DOHH2 (cell line): ENCODE measurements at regions not wholly inside any gene's neighbourhood (a gene's known extent, or its start where the extent isn't known, plus 50 kb on each side); places are given as distances from the start of the nearest gene placed in this dataset.
"Not testable (repeated sequence)": the region's sequence is repeated elsewhere in the genome, so short reads cannot be mapped to it uniquely, and the experiment has no call there.

Experiments used
- H3F3A ChIP-seq: fragments of 200-600 bp; sonication (generic), shearing (Covaris generic); 2 replicates; pipeline ENCODE4 v1.6.0; 2016; ENCODE audit warnings: antibody characterized with exemption, mild to moderate bottlenecking; ENCODE audit not compliant: control insufficient read depth, insufficient read depth
- H3K27ac ChIP-seq: fragments of 200-600 bp; sonication (generic); 2 replicates; pipeline ENCODE4 v1.5.1; 2014; ENCODE audit warnings: low read depth, mild to moderate bottlenecking, low read length, moderate library complexity
- H3K27me3 ChIP-seq: fragments of 200-600 bp; sonication (generic); 2 replicates; pipeline ENCODE4 v1.6.1; 2014; ENCODE audit warnings: mild to moderate bottlenecking, low read length, mixed read lengths; ENCODE audit not compliant: control insufficient read depth
- H3K36me3 ChIP-seq: fragments of 200-600 bp; sonication (generic); 2 replicates; pipeline ENCODE4 v1.6.1; 2014; ENCODE audit warnings: mild to moderate bottlenecking, low read length, moderate library complexity, mixed read lengths; ENCODE audit not compliant: control insufficient read depth
- H3K4me1 ChIP-seq: fragments of 200-600 bp; sonication (generic); 2 replicates; pipeline ENCODE4 v1.6.1; 2014; ENCODE audit warnings: mild to moderate bottlenecking, low read length, mixed read lengths; ENCODE audit not compliant: control insufficient read depth
- H3K4me2 ChIP-seq: fragments of 200-600 bp; sonication (generic); 2 replicates; pipeline ENCODE4 v1.6.0; 2014; ENCODE audit warnings: mild to moderate bottlenecking, low read length, moderate library complexity
- H3K4me3 ChIP-seq: fragments of 200-600 bp; sonication (generic); 2 replicates; pipeline ENCODE4 v1.5.1; 2014; ENCODE audit warnings: mild to moderate bottlenecking, low read length, mixed read lengths
- H3K79me2 ChIP-seq: fragments of 200-600 bp; sonication (generic); 2 replicates; pipeline ENCODE4 v1.6.1; 2014; ENCODE audit warnings: mild to moderate bottlenecking, low read length, mixed read lengths; ENCODE audit not compliant: control insufficient read depth
- H3K9me2 ChIP-seq: fragments of 200-600 bp; sonication (generic); replicated peaks from 2 replicates; pipeline ENCODE4 v1.6.1; 2014; ENCODE audit warnings: mild to moderate bottlenecking, low read length, mixed read lengths; ENCODE audit not compliant: control insufficient read depth
- H3K9me3 ChIP-seq: fragments of 200-600 bp; sonication (generic); 2 replicates; pipeline ENCODE4 v1.6.1; 2014; ENCODE audit warnings: antibody characterized with exemption, low read length, mixed read lengths; ENCODE audit not compliant: control insufficient read depth, insufficient read depth
- H4K20me1 ChIP-seq: fragments of 200-600 bp; sonication (generic); 2 replicates; pipeline ENCODE4 v1.6.0; 2014; ENCODE audit warnings: low read depth, mild to moderate bottlenecking, antibody characterized with exemption, low read length, moderate library complexity; ENCODE audit not compliant: control insufficient read depth, insufficient read depth
- EZH2phosphoT487 ChIP-seq: fragments of 200-600 bp; sonication (generic); IDR thresholded peaks from 2 replicates; pipeline ENCODE4 v1.6.1; 2017; ENCODE audit warnings: borderline replicate concordance, mild to moderate bottlenecking, antibody characterized with exemption, low read length, moderate library complexity, mixed read lengths
- TF ChIP-seq, protein P1 (sequence below): fragments of 200-600 bp; sonication (generic); IDR thresholded peaks from one replicate; pipeline ENCODE4 v1.5.1; 2014; ENCODE audit warnings: antibody characterized with exemption, mild to moderate bottlenecking, low read depth, low read length; ENCODE audit not compliant: poor library complexity, severe bottlenecking

- Histone ChIP-seq H3F3A (no peaks in the 10 kb centered on the region), H4K20me1 (no peaks in the 10 kb centered on the region), H3K4me1 (no peaks in the 10 kb centered on the region), H3K79me2 (no peaks in the 10 kb centered on the region), H3K36me3 (no peaks in the 10 kb centered on the region), H3K4me3 (no peak overlapping the region), H3K9me3 (peaks cover 31% of the 10 kb centered on the region), H3K4me2 (no peak overlapping the region), H3K27ac (no peak overlapping the region), H3K27me3 (no peaks in the 10 kb centered on the region), H3K9me2 (no peaks in the 10 kb centered on the region)
- TF ChIP-seq EZH2phosphoT487: no peak
- TF ChIP-seq, protein P1, sequence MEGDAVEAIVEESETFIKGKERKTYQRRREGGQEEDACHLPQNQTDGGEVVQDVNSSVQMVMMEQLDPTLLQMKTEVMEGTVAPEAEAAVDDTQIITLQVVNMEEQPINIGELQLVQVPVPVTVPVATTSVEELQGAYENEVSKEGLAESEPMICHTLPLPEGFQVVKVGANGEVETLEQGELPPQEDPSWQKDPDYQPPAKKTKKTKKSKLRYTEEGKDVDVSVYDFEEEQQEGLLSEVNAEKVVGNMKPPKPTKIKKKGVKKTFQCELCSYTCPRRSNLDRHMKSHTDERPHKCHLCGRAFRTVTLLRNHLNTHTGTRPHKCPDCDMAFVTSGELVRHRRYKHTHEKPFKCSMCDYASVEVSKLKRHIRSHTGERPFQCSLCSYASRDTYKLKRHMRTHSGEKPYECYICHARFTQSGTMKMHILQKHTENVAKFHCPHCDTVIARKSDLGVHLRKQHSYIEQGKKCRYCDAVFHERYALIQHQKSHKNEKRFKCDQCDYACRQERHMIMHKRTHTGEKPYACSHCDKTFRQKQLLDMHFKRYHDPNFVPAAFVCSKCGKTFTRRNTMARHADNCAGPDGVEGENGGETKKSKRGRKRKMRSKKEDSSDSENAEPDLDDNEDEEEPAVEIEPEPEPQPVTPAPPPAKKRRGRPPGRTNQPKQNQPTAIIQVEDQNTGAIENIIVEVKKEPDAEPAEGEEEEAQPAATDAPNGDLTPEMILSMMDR: no peak
These were observed 1847.3 kb upstream of the DEFB115 start for GRCh38 chr20:29409833-29410805.

DNA sequence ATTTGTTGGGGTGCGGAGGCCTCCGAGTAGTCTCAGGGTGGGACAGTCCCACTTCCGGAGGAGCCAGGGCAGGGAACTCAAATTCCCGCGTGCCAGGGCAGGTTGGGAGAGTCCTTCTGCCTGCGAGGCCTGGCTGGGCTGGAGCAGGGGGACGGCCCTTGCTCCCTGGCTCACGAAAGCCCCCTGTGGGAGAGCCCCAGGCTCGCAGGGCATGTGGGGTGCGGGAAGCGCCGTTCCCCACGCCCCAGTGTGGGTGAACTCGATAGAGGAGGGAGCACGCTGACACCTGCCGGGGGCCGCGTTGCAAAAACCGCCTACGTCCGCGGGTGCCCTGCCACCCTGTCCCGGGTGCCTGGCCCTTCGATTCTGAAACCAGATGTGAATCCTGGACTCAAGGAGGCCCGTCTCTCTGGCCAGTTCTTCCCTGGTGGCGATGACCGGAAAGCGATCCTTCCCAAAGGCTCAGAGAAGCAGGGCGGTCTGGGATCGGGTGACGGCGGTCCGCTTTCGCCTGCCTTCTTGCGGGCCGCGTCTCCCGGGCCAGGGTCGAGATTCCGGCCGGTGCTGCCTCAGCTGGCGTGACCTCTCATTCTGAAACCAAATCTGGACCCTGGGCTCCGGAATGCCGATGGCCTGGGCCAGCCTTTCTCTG is 1846.5 kb upstream of the DEFB115 start:
- no peaks in the 10 kb centered on the region for H3K9me2 ChIP-seq
- H3K4me3 ChIP-seq: no peak overlapping the region
- no peaks in the 10 kb centered on the region for H3K79me2 ChIP-seq
- no peaks in the 10 kb centered on the region for H3K36me3 ChIP-seq
- no peaks in the 10 kb centered on the region for H3K4me1 ChIP-seq
- peaks cover 28% of the 10 kb centered on the region for H3K9me3 ChIP-seq
- TF ChIP-seq, protein P1: no peak
- no peak for TF ChIP-seq EZH2phosphoT487
- H3K27ac ChIP-seq: no peak overlapping the region
- no peaks in the 10 kb centered on the region for H3F3A ChIP-seq
- H3K4me2 ChIP-seq: no peak overlapping the region
- H3K27me3 ChIP-seq: no peaks in the 10 kb centered on the region
- no peaks in the 10 kb centered on the region for H4K20me1 ChIP-seq

DNA sequence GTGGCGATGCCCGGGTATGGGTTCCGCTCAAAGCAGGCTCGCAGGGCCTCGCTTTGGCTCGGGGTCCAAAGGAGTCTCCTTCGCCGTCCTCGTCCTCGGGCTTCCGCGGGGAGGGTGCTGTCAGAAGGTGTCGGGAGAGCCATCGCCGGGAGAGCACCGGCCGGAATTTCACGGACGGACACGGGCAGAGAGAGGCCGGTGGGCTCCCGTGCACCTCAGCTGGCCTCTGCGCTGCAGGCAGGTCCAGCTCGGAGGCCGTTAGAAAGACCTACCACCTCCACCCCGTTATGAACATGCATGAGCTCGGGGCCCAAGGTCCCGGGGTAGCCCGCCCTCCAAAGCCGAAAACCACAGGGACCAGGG is 1846.0 kb upstream of the DEFB115 start:
- not testable (repeated sequence) for H3K27me3 ChIP-seq, H3K79me2 ChIP-seq, H3K9me2 ChIP-seq, H3K4me3 ChIP-seq, H3K27ac ChIP-seq, H3F3A ChIP-seq, H3K4me2 ChIP-seq, H3K36me3 ChIP-seq, H3K4me1 ChIP-seq, H4K20me1 ChIP-seq
- peaks cover 27% of the 10 kb centered on the region for H3K9me3 ChIP-seq

DNA sequence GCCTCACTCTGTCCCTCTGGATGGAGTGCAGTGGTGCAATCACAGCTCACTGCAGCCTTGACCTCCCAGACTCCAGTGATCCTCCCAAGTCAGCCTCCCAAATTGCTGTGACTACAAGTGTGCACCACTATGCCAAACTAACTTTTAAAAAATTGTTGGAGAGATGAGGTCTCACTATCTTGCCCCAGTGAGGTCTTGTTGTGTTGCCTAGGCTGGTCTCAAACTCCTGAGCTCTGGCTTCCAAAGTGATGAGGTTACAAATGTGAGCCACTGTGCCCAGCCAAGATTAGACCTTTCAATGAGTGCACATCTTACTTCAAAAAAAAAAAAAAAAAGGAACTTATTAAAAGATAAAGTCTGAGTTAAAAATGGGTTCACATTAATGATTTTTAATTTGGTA is 1838.1 kb upstream of the DEFB115 start:
- no peaks in the 10 kb centered on the region for H3K9me2 ChIP-seq
- H3K27me3 ChIP-seq: no peaks in the 10 kb centered on the region
- H3K9me3 ChIP-seq: no peaks in the 10 kb centered on the region
- no peaks in the 10 kb centered on the region for H3K79me2 ChIP-seq
- H3K36me3 ChIP-seq: no peaks in the 10 kb centered on the region
- H3K4me3 ChIP-seq: no peak overlapping the region
- H4K20me1 ChIP-seq: no peaks in the 10 kb centered on the region
- no peak for TF ChIP-seq EZH2phosphoT487
- TF ChIP-seq, protein P1: no peak
- no peaks in the 10 kb centered on the region for H3F3A ChIP-seq
- no peaks in the 10 kb centered on the region for H3K4me1 ChIP-seq
- H3K4me2 ChIP-seq: no peak overlapping the region
- H3K27ac ChIP-seq: no peak overlapping the region
